ENCODE measurements at regions not wholly inside any gene's neighbourhood (a gene's known extent, or its start where the extent isn't known, plus 50 kb on each side); places are given as distances from the start of the nearest gene placed in this dataset.

- no peak for DNase-seq (ENCODE audit: extremely low read depth in 1 of 2, low read depth in 1 of 2)
These were observed 59.1 kb upstream of the TMEM244 start for GRCh38 chr6:129920103-129920798.

- no peak for DNase-seq (ENCODE audit: extremely low read depth in 1 of 2, low read depth in 1 of 2)
These were observed 50.6 kb upstream of the TMEM244 start for GRCh38 chr6:129911732-129912131.

All from stimulated activated CD8-positive, alpha-beta memory T cell treated with anti-CD3 and anti-CD28 coated beads, Interleukin-7, amount 100 ng/mL, for 48 hours (primary cell).